ENCODE measurements at regions not wholly inside any gene's neighbourhood (a gene's known extent, or its start where the extent isn't known, plus 50 kb on each side); places are given as distances from the start of the nearest gene placed in this dataset.

DNA sequence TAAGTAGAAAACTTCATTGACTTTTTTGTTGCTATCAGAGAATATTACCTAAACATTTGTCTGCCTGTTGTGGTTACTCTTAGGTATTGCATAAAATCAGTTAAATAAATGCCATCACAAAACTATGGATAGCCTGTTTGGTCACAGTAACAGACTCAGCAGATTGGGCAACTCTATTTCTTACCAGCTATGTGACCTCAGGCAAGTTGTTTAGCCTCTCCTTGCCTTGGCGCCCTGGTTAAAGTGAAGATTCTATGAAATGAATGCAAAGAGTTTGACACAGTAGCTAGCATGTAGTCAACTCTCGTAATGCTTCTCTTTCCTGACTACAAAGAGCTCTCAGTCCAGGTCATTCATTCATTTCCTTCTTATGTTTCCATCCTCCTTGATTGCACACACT, 82.5 kb upstream of the ID4 start:
- TF ChIP-seq, protein P1, sequence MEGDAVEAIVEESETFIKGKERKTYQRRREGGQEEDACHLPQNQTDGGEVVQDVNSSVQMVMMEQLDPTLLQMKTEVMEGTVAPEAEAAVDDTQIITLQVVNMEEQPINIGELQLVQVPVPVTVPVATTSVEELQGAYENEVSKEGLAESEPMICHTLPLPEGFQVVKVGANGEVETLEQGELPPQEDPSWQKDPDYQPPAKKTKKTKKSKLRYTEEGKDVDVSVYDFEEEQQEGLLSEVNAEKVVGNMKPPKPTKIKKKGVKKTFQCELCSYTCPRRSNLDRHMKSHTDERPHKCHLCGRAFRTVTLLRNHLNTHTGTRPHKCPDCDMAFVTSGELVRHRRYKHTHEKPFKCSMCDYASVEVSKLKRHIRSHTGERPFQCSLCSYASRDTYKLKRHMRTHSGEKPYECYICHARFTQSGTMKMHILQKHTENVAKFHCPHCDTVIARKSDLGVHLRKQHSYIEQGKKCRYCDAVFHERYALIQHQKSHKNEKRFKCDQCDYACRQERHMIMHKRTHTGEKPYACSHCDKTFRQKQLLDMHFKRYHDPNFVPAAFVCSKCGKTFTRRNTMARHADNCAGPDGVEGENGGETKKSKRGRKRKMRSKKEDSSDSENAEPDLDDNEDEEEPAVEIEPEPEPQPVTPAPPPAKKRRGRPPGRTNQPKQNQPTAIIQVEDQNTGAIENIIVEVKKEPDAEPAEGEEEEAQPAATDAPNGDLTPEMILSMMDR (IDR thresholded peaks at IDR 0.05; ENCODE audit: extremely low read depth, missing control alignments), result no peak
- DNase-seq (ENCODE audit: low spot score), result no peak

- TF ChIP-seq, protein P1 (IDR thresholded peaks at IDR 0.05; ENCODE audit: extremely low read depth, missing control alignments), result no peak
- DNase-seq (ENCODE audit: low spot score), result no peak
Observed at GRCh38 chr6:19755181-19755580, 82.0 kb upstream of the ID4 start.

DNA sequence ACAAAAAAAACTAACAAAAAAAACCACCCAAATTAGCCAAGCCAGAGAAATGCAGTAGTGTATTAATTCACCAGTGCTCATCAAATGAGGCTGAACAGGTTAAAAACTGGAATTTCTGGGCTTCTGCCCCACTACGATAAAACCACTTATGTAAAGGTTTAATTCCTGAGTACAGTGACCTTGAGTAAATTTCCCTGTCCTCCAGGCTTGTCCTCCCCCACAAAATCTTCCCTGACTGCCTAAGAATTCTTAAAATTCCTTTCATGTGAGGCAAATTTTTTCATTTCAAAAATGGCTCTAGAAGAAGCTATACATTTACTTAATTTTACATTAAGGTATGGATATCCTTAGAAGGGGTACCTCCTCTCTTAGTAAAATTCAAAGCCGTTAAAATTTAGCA, 80.1 kb upstream of the ID4 start:
- TF ChIP-seq, protein P1 (IDR thresholded peaks at IDR 0.05; ENCODE audit: extremely low read depth, missing control alignments), result no peak
- no peak for DNase-seq (ENCODE audit: low spot score)

- TF ChIP-seq, protein P1 (IDR thresholded peaks at IDR 0.05; ENCODE audit: extremely low read depth, missing control alignments), result no peak
- no peak for DNase-seq (ENCODE audit: low spot score)
Observed at GRCh38 chr6:19759117-19759880, 77.9 kb upstream of the ID4 start.

DNA sequence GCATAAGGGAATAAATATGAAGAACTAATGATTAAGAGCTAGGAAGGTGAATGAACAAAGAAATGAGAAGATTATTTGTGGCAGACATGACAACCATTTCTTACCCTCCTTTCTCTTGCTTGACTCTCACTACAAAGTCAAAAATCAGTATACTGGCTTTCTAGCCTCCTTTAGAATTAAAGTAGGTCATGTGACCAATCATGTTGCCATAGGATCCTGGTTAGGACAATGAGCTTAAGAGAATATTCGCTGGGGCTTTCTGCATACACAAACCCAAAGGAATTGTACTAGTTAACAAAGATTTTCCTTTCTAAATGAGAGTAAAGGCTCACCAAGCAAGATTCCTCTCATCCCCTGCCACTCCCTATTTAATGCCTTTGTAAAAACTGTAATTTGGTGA, 76.0 kb upstream of the ID4 start:
- TF ChIP-seq, protein P1 (IDR thresholded peaks at IDR 0.05; ENCODE audit: extremely low read depth, missing control alignments), result no peak
- no peak for DNase-seq (ENCODE audit: low spot score)

GRCh38 chr6:19771753-19772336, 65.3 kb upstream of the ID4 start:
- DNase-seq (ENCODE audit: low spot score), result no peak
- TF ChIP-seq, protein P1 (IDR thresholded peaks at IDR 0.05; ENCODE audit: extremely low read depth, missing control alignments), result no peak

- DNase-seq (ENCODE audit: low spot score), result no peak
- TF ChIP-seq, protein P1 (IDR thresholded peaks at IDR 0.05; ENCODE audit: extremely low read depth, missing control alignments), result no peak
Observed at GRCh38 chr6:19772891-19773290, 64.3 kb upstream of the ID4 start.

Data from GM20000 (cell line).